22Rv1 (cell line): ENCODE measurements at regions not wholly inside any gene's neighbourhood (a gene's known extent, or its start where the extent isn't known, plus 50 kb on each side); places are given as distances from the start of the nearest gene placed in this dataset.

Experiments
- H3K27ac ChIP-seq: fragments of 450-650 bp; 2 replicates; pipeline ENCODE4 v1.5.1; 2017
- CTCF ChIP-seq: fragments of 450-650 bp; IDR thresholded peaks from 2 replicates; pipeline ENCODE4 v1.5.1; 2017; ENCODE audit warnings: mild to moderate bottlenecking
- ZFX ChIP-seq: fragments of 450-650 bp; IDR thresholded peaks from 2 replicates; pipeline ENCODE4 v1.6.1; 2017; ENCODE audit warnings: antibody characterized with exemption, borderline replicate concordance

GRCh38 chr18:6580401-6580800 lies 149.1 kb upstream of the ARHGAP28 start:
- no peak overlapping the region for H3K27ac ChIP-seq
- TF ChIP-seq ZFX = no peak
- TF ChIP-seq CTCF = no peak

GRCh38 chr18:6589923-6590322 lies 139.6 kb upstream of the ARHGAP28 start:
- H3K27ac ChIP-seq = no peak overlapping the region
- TF ChIP-seq CTCF (no peak), ZFX (no peak)

GRCh38 chr18:6590326-6590725 lies 139.2 kb upstream of the ARHGAP28 start:
- TF ChIP-seq ZFX (no peak), CTCF (no peak)
- H3K27ac ChIP-seq = no peak overlapping the region

GRCh38 chr18:6591491-6591890 lies 138.0 kb upstream of the ARHGAP28 start:
- TF ChIP-seq ZFX (no peak), CTCF (no peak)
- no peak overlapping the region for H3K27ac ChIP-seq

- no peak overlapping the region for H3K27ac ChIP-seq
- TF ChIP-seq ZFX = no peak
- no peak for TF ChIP-seq CTCF
Observed at GRCh38 chr18:6592522-6592921, 137.0 kb upstream of the ARHGAP28 start.

GRCh38 chr18:6593142-6593885 lies 136.2 kb upstream of the ARHGAP28 start:
- TF ChIP-seq ZFX = no peak
- TF ChIP-seq CTCF = no peak
- H3K27ac ChIP-seq = no peak overlapping the region

GRCh38 chr18:6595666-6596065 lies 133.8 kb upstream of the ARHGAP28 start:
- TF ChIP-seq ZFX = no peak
- no peak for TF ChIP-seq CTCF
- H3K27ac ChIP-seq = no peak overlapping the region
